Liver (tissue), 8 donors: ENCODE measurements at regions not wholly inside any gene's neighbourhood (a gene's known extent, or its start where the extent isn't known, plus 50 kb on each side); places are given as distances from the start of the nearest gene placed in this dataset.

Source experiments
- DNase-seq: peaks from one replicate; pipeline ENCODE4 v3.0.0-alpha.2; 2017; ENCODE audit warnings: low spot score
- H3K27ac ChIP-seq, 2 donors: one replicate each; pipeline ENCODE4 v1.7.0; 2013; ENCODE audit warnings: inconsistent platforms in 2 of 2, low read length in 2 of 2, control low read depth in 1 of 2, low read depth in 1 of 2, mild to moderate bottlenecking in 1 of 2
- H3K27me3 ChIP-seq, 4 donors: one replicate each; pipeline versions ENCODE4 v1.6.1 to v1.7.0; 2013; ENCODE audit warnings: low read length in 3 of 4, inconsistent platforms in 1 of 4, mild to moderate bottlenecking in 1 of 4, moderate library complexity in 1 of 4; ENCODE audit not compliant: control insufficient read depth in 4 of 4, insufficient read depth in 4 of 4
- H3K36me3 ChIP-seq, 4 donors: one replicate each; pipeline versions ENCODE4 v1.6.1 to v1.7.0; 2013; ENCODE audit warnings: low read length in 3 of 4, mild to moderate bottlenecking in 3 of 4, low read depth in 1 of 4, moderate library complexity in 1 of 4; ENCODE audit not compliant: control insufficient read depth in 4 of 4, insufficient read depth in 3 of 4
- H3K4me1 ChIP-seq, 4 donors: one replicate each; pipeline versions ENCODE4 v1.6.1 to v1.7.0; 2013; ENCODE audit warnings: low read length in 3 of 4, mild to moderate bottlenecking in 3 of 4, moderate library complexity in 1 of 4; ENCODE audit not compliant: control insufficient read depth in 4 of 4, insufficient read depth in 4 of 4
- H3K4me3 ChIP-seq, 3 donors: one replicate each; pipeline versions ENCODE4 v1.6.1 to v1.7.0; 2013; ENCODE audit warnings: low read length in 3 of 3, control low read depth in 1 of 3, low read depth in 1 of 3, mild to moderate bottlenecking in 1 of 3
- H3K9ac ChIP-seq, 2 donors: one replicate each; pipeline ENCODE4 v1.7.0; 2013; ENCODE audit warnings: low read length in 2 of 2, mild to moderate bottlenecking in 2 of 2, moderate library complexity in 2 of 2, control low read depth in 1 of 2, low read depth in 1 of 2
- H3K9me3 ChIP-seq, 4 donors: one replicate each; pipeline versions ENCODE4 v1.6.1 to v1.7.0; 2013; ENCODE audit warnings: low read length in 3 of 4; ENCODE audit not compliant: control insufficient read depth in 4 of 4
- ATF3 ChIP-seq: IDR thresholded peaks from 2 replicates; pipeline ENCODE4 v1.6.1; 2016; ENCODE audit warnings: antibody characterized with exemption
- CTCF ChIP-seq: fragments of 150-350 bp; IDR thresholded peaks from 2 replicates; pipeline ENCODE4 v1.5.1; 2017; ENCODE audit warnings: improper control_type of control experiment, low read depth, low read length; ENCODE audit not compliant: missing input control
- EGR1 ChIP-seq, 2 donors: IDR thresholded peaks; 2 replicates each; pipeline ENCODE4 v1.6.1; 2016 to 2018; ENCODE audit warnings: antibody characterized with exemption in 2 of 2, low read depth in 2 of 2
- FOXA1 ChIP-seq: IDR thresholded peaks from 2 replicates; pipeline ENCODE4 v1.6.1; 2016; ENCODE audit warnings: antibody characterized with exemption
- FOXA2 ChIP-seq: IDR thresholded peaks from 2 replicates; pipeline ENCODE4 v1.6.1; 2016; ENCODE audit warnings: antibody characterized with exemption
- GABPA ChIP-seq, 2 donors: IDR thresholded peaks in 1 of 2; conservative IDR thresholded peaks in 1 of 2; 2 replicates each; pipeline ENCODE4 v1.6.1; 2016; ENCODE audit warnings: antibody characterized with exemption in 2 of 2, mild to moderate bottlenecking in 1 of 2, moderate library complexity in 1 of 2
- HNF4A ChIP-seq, 2 donors: conservative IDR thresholded peaks; 2 replicates each; pipeline ENCODE4 v1.6.1; 2016; ENCODE audit warnings: antibody characterized with exemption in 2 of 2, mild to moderate bottlenecking in 2 of 2
- HNF4G ChIP-seq: IDR thresholded peaks from 2 replicates; pipeline ENCODE4 v1.6.1; 2016; ENCODE audit warnings: antibody characterized with exemption
- JUND ChIP-seq, 2 donors: IDR thresholded peaks; 2 replicates each; pipeline ENCODE4 v1.6.1; 2016; ENCODE audit warnings: antibody characterized with exemption in 2 of 2
- MAX ChIP-seq: IDR thresholded peaks from 2 replicates; pipeline ENCODE4 v1.6.1; 2016; ENCODE audit warnings: antibody characterized with exemption
- NR2F2 ChIP-seq: IDR thresholded peaks from 2 replicates; pipeline ENCODE4 v1.6.1; 2016; ENCODE audit warnings: antibody characterized with exemption
- RAD21 ChIP-seq, 2 donors: IDR thresholded peaks; 2 replicates each; pipeline ENCODE4 v1.6.1; 2016; ENCODE audit warnings: antibody characterized with exemption in 2 of 2, mild to moderate bottlenecking in 2 of 2
- REST ChIP-seq: IDR thresholded peaks from 2 replicates; pipeline ENCODE4 v1.6.1; 2016; ENCODE audit warnings: antibody characterized with exemption, mild to moderate bottlenecking
- RXRA ChIP-seq, 2 donors: IDR thresholded peaks; 2 replicates each; pipeline ENCODE4 v1.6.1; 2017 to 2018; ENCODE audit warnings: antibody characterized with exemption in 2 of 2, mild to moderate bottlenecking in 1 of 2
- SP1 ChIP-seq: IDR thresholded peaks from 2 replicates; pipeline ENCODE4 v1.6.1; 2018; ENCODE audit warnings: antibody characterized with exemption, mild to moderate bottlenecking
- TAF1 ChIP-seq: conservative IDR thresholded peaks from 2 replicates; pipeline ENCODE4 v1.6.1; 2016; ENCODE audit warnings: antibody characterized with exemption, mild to moderate bottlenecking
- YY1 ChIP-seq: IDR thresholded peaks from 2 replicates; pipeline ENCODE4 v1.6.1; 2016; ENCODE audit warnings: antibody characterized with exemption, mild to moderate bottlenecking
- ZBTB33 ChIP-seq: IDR thresholded peaks from 2 replicates; pipeline ENCODE4 v1.6.1; 2016; ENCODE audit warnings: antibody characterized with exemption
- WGBS: extraction: QIAGEN DNeasy Blood & Tissue Kit; methylation state at CpG from one replicate; pipeline ENCODE4 v1.1.7; 2013; 5-methylcytosine and 5-hydroxymethylcytosine counted together
- donor health status: healthy.
- donor health status: healthy.
- donor health status: healthy.
- donor health status: healthy.
- donor health status: healthy.

- no peak overlapping the region for H3K4me3 ChIP-seq
- DNase-seq, result no peak
- H3K9ac ChIP-seq, result peak overlapping the region; percentile 33 to 66
- no peaks in the 10 kb centered on the region for H3K36me3 ChIP-seq
- H3K27me3 ChIP-seq, result no peaks in the 10 kb centered on the region
- no peaks in the 10 kb centered on the region for H3K9me3 ChIP-seq
- peak overlapping the region; percentile 87 to 88 for H3K27ac ChIP-seq
- WGBS, result 35% methylated on average over 14 of the region's 14 CpGs
- H3K4me1 ChIP-seq, result peaks cover 28 to 75% (median 44%) of the 10 kb centered on the region in 4 donors
- TF ChIP-seq FOXA2 (no peak), JUND (IDR thresholded peaks at IDR 0.05) (no peak), TAF1 (no peak), HNF4G (no peak), ATF3 (no peak), CTCF (no peak), MAX (no peak), EGR1 (IDR thresholded peaks at IDR 0.05; ENCODE audit: low read depth in 2 of 2) (no peak), RAD21 (IDR thresholded peaks at IDR 0.05) (no peak), NR2F2 (no peak), REST (no peak), YY1 (no peak), RXRA (IDR thresholded peaks at IDR 0.05) (no peak), GABPA (IDR thresholded peaks at IDR 0.05 in 1 of 2, conservative IDR thresholded peaks at IDR 0.05 in 1 of 2) (no peak), FOXA1 (no peak), HNF4A (conservative IDR thresholded peaks at IDR 0.05) (no peak), SP1 (no peak), ZBTB33 (no peak)
Measured at GRCh38 chr1:9437961-9438430, 101.3 kb upstream of the SLC25A33 start.
